Brain microvascular endothelial cell (primary cell): ENCODE measurements at regions not wholly inside any gene's neighbourhood (a gene's known extent, or its start where the extent isn't known, plus 50 kb on each side); places are given as distances from the start of the nearest gene placed in this dataset.
"Not testable (repeated sequence)": the region's sequence is repeated elsewhere in the genome, so short reads cannot be mapped to it uniquely, and the experiment has no call there.

ENCODE experiments used
- DNase-seq: peaks from one replicate; pipeline ENCODE4 v3.0.0-alpha.2; 2020
- H3K27ac ChIP-seq: fragments of 250-450 bp; sonication (Bioruptor Pico); 2 replicates; pipeline ENCODE4 v1.5.1; 2020; ENCODE audit warnings: mild to moderate bottlenecking, moderate library complexity
- H3K27me3 ChIP-seq: fragments of 250-450 bp; sonication (Bioruptor Pico); replicated peaks from 2 replicates; pipeline ENCODE4 v1.5.1; 2020; ENCODE audit warnings: mild to moderate bottlenecking
- H3K36me3 ChIP-seq: fragments of 250-450 bp; sonication (Bioruptor Pico); replicated peaks from 2 replicates; pipeline ENCODE4 v1.5.1; 2020; ENCODE audit warnings: mild to moderate bottlenecking
- H3K4me3 ChIP-seq: 2 replicates; pipeline ENCODE4 v1.5.1; 2011; ENCODE audit warnings: low read depth, mild to moderate bottlenecking, control low read depth, low read length, moderate library complexity
- CTCF ChIP-seq: IDR thresholded peaks from 2 replicates; pipeline ENCODE4 v1.5.1; 2011; ENCODE audit warnings: low read depth, mild to moderate bottlenecking, moderate library complexity, low read length, control low read depth, inconsistent platforms; ENCODE audit errors: missing control alignments
- in situ Hi-C: cut with HindIII; loops from 2 replicates; pipeline ENCODE4 v1.10.0; 2017; ENCODE audit warnings: low sequenced_read_pairs, low pct_ligation_motif_present

DNA sequence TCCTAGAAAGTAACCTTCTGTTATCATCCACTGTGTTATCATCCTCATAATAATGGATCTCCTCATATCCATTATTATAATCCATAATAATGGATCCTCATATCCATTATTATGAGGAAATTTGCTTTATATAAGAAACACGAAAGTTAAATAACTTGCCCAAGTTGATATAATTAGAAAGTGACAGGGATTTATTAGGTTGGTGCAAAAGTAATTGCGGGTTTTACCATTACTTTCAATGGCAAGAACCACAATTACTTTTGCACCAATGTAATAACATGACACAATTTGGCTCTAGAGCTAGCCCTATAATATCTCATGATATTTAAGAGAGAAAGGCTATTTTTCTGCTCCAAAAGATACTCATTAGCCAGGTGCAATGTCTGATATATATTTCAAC, 275.7 kb upstream of the STXBP5 start:
- in situ Hi-C loops, result no loop called here
- Histone ChIP-seq H3K4me3 (no peak overlapping the region), H3K36me3 (no peaks in the 10 kb centered on the region), H3K27ac (no peak overlapping the region), H3K27me3 (no peaks in the 10 kb centered on the region)
- TF ChIP-seq CTCF, result no peak
- DNase-seq, result no peak

GRCh38 chr6:146931214-146931613, 273.0 kb upstream of the STXBP5 start:
- Histone ChIP-seq H3K27me3 (no peaks in the 10 kb centered on the region), H3K27ac (no peak overlapping the region), H3K36me3 (no peaks in the 10 kb centered on the region), H3K4me3 (no peak overlapping the region)
- DNase-seq, result no peak
- in situ Hi-C loops, result no loop called here
- TF ChIP-seq CTCF, result no peak

- H3K27me3 ChIP-seq, result no peaks in the 10 kb centered on the region
- DNase-seq, result no peak
- H3K27ac ChIP-seq, result no peak overlapping the region
- H3K4me3 ChIP-seq, result no peak overlapping the region
- TF ChIP-seq CTCF, result no peak
- in situ Hi-C loops, result no loop called here
- H3K36me3 ChIP-seq, result no peaks in the 10 kb centered on the region
Observed at GRCh38 chr6:146937316-146937715, 266.9 kb upstream of the STXBP5 start.

GRCh38 chr6:146938266-146938665, 266.0 kb upstream of the STXBP5 start:
- no peaks in the 10 kb centered on the region for H3K27me3 ChIP-seq
- no peak for TF ChIP-seq CTCF
- no peak overlapping the region for H3K4me3 ChIP-seq
- DNase-seq, result no peak
- in situ Hi-C loops, result no loop called here
- no peaks in the 10 kb centered on the region for H3K36me3 ChIP-seq
- H3K27ac ChIP-seq, result no peak overlapping the region

GRCh38 chr6:146939456-146939855, 264.8 kb upstream of the STXBP5 start:
- in situ Hi-C loops, H3K27me3 ChIP-seq, H3K27ac ChIP-seq, DNase-seq, H3K4me3 ChIP-seq, H3K36me3 ChIP-seq: not testable (repeated sequence)

GRCh38 chr6:146943664-146944063, 260.6 kb upstream of the STXBP5 start:
- Histone ChIP-seq H3K27me3 (no peaks in the 10 kb centered on the region), H3K36me3 (no peaks in the 10 kb centered on the region), H3K27ac (no peak overlapping the region), H3K4me3 (no peak overlapping the region)
- TF ChIP-seq CTCF, result no peak
- in situ Hi-C loops, result no loop called here
- no peak for DNase-seq
